GM12892 (cell line): ENCODE measurements at regions not wholly inside any gene's neighbourhood (a gene's known extent, or its start where the extent isn't known, plus 50 kb on each side); places are given as distances from the start of the nearest gene placed in this dataset.

Source experiments
- POLR2A ChIP-seq: IDR thresholded peaks from 2 replicates; pipeline ENCODE4 v1.6.1; 2011; ENCODE audit warnings: low read depth, low read length, control low read depth
- POLR2AphosphoS5 ChIP-seq: IDR thresholded peaks from 2 replicates; pipeline ENCODE4 v1.6.1; 2011; ENCODE audit warnings: low read depth, low read length, control low read depth
- TAF1 ChIP-seq: IDR thresholded peaks from 2 replicates; pipeline ENCODE4 v1.6.1; 2011; ENCODE audit warnings: low read depth, mild to moderate bottlenecking, control low read depth, low read length, borderline replicate concordance

- TF ChIP-seq POLR2AphosphoS5: no peak
- no peak for TF ChIP-seq POLR2A
- TF ChIP-seq TAF1: no peak
Measured at GRCh38 chr1:173122344-173122935, 71.7 kb upstream of the TNFSF18 start.
